RWPE1 (cell line): ENCODE measurements at regions not wholly inside any gene's neighbourhood (a gene's known extent, or its start where the extent isn't known, plus 50 kb on each side); places are given as distances from the start of the nearest gene placed in this dataset.

Source experiments
- CTCF ChIA-PET: fragments of 350-600 bp; sonication (Branson Sonifier 250); formaldehyde crosslinking; extraction: SDS; loops from one replicate; lab custom pipeline; 2021; lab: Yijun Ruan, JAX
- POLR2A ChIA-PET: fragments of 400-600 bp; formaldehyde crosslinking; extraction: SDS; loops from one replicate; lab custom pipeline; 2020; ENCODE audit warnings: antibody characterized with exemption; ENCODE audit not compliant: low non-redundant PET; lab: Yijun Ruan, JAX
- DNase-seq: peaks from one replicate; pipeline ENCODE4 v3.0.0; 2012; ENCODE audit warnings: low spot score
- H3K27ac ChIP-seq: fragments of 450-650 bp; 2 replicates; pipeline ENCODE4 v1.5.1; 2017
- TF ChIP-seq, protein P1 (sequence below): fragments of 450-650 bp; conservative IDR thresholded peaks from 2 replicates; pipeline ENCODE4 v1.5.1; 2017; ENCODE audit warnings: low read depth, mild to moderate bottlenecking

DNA sequence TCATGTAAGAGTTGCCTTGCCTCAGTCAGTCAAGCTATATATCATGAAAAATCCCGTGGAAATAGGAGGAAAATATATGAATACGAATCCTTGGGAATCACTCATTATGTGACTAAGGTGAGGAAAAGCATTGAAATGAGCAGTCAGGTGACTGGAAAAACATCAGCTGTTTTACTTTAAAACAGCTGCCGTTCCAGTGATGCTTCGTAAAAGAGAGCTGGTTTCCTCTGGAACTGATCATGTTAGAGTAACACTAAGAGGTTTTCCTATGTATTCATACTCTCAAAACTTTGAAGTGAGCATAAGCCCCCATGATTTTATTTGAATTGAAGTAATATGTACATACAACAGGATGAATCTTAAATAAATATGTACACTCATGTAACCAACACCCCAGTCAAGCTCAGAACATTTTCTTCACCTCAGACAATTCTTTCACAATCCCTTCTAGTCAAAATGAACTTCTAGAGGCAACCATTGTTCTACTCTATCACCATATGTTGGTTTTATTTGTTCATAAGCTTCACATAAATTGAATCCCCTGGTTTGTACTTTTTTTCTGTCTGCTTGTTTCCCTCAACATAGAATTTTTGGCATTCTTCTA lies 107.7 kb downstream of the SLC25A46 start:
- CTCF ChIA-PET: interaction anchor here (0.7 to 1.2 kb wide), 2 partner anchors 19 to 1317 kb away, joined by 3 to 4 read pairs; no protein-coding TSS in a partner anchor
- no peak overlapping the region for H3K27ac ChIP-seq
- no peak for DNase-seq
- TF ChIP-seq, protein P1, sequence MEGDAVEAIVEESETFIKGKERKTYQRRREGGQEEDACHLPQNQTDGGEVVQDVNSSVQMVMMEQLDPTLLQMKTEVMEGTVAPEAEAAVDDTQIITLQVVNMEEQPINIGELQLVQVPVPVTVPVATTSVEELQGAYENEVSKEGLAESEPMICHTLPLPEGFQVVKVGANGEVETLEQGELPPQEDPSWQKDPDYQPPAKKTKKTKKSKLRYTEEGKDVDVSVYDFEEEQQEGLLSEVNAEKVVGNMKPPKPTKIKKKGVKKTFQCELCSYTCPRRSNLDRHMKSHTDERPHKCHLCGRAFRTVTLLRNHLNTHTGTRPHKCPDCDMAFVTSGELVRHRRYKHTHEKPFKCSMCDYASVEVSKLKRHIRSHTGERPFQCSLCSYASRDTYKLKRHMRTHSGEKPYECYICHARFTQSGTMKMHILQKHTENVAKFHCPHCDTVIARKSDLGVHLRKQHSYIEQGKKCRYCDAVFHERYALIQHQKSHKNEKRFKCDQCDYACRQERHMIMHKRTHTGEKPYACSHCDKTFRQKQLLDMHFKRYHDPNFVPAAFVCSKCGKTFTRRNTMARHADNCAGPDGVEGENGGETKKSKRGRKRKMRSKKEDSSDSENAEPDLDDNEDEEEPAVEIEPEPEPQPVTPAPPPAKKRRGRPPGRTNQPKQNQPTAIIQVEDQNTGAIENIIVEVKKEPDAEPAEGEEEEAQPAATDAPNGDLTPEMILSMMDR: no peak
- POLR2A ChIA-PET: no interaction called here

DNA sequence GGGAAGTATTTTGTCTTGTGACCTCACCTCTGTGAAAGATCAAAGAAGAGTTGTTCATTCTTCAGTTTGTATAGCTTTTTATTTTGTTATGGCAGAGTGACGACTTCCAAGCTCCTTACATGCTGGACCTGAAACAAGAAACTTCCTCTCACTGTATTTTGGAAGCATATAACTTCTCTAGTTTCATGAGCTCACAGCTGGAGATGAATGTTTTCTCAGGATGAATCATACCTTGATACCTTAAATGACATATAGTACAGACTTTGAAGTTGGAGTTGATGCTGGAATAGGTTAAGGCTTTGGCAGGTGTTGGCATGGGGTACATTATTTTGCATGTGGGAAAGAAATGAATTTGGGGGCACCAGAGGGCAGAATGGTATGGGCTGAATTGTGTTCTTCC lies 112.5 kb downstream of the SLC25A46 start:
- H3K27ac ChIP-seq: no peak overlapping the region
- ChIA-PET CTCF (no interaction called here), POLR2A (no interaction called here)
- peak; percentile 20 for DNase-seq
- TF ChIP-seq, protein P1: no peak

- DNase-seq: no peak
- no peak overlapping the region for H3K27ac ChIP-seq
- POLR2A ChIA-PET: no interaction called here
- CTCF ChIA-PET: no interaction called here
- TF ChIP-seq, protein P1: no peak
Observed at GRCh38 chr5:110852053-110852452, 113.2 kb downstream of the SLC25A46 start.

DNA sequence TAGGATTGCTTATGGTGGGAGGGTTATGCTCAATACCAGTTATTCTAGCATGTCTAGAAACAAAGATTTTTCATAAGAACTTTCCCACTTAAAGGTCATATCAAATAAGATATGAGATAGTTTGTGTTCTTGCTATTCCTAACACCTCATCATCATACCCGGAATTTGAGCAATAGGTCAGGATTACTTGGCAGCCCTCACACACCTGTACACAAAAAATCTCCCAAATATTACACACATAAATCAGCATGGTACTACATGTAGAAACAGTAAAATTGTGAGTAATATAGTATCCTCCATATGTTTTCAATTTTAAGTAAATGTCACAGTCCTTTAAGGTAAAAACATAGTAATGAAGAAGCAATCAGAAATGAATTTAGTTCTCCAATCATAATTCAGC lies 113.7 kb downstream of the SLC25A46 start:
- ChIA-PET CTCF (no interaction called here), POLR2A (no interaction called here)

DNA sequence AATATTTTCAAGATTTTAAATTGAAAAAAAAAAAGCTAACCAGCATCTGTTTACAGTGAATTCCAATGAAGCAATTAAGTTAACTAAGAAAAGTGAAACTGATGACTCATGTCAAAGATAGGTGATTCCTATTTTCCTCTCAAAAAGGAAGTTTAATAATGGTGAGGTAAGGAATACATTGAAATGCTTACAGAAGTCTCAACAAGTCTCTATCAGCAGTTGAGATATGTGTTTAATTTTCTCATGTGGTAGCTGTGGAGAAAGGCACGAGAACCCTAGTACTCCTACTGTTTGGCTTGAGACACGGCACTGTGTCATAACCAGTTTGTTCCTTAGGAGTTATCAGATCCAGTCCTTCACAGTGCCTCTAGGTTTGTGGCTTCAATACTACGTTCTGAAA lies 114.5 kb downstream of the SLC25A46 start:
- no peak overlapping the region for H3K27ac ChIP-seq
- CTCF ChIA-PET: interaction anchor here (0.6 kb wide), 1 partner anchor 32 kb away, joined by 9 read pairs; no protein-coding TSS in a partner anchor
- TF ChIP-seq, protein P1: no peak
- DNase-seq: peak; percentile 69
- POLR2A ChIA-PET: no interaction called here

More for the DNA sequence above, 113.7 kb downstream of the SLC25A46 start:
- H3K27ac ChIP-seq: no peak overlapping the region
- no peak for DNase-seq
- TF ChIP-seq, protein P1: no peak

DNA sequence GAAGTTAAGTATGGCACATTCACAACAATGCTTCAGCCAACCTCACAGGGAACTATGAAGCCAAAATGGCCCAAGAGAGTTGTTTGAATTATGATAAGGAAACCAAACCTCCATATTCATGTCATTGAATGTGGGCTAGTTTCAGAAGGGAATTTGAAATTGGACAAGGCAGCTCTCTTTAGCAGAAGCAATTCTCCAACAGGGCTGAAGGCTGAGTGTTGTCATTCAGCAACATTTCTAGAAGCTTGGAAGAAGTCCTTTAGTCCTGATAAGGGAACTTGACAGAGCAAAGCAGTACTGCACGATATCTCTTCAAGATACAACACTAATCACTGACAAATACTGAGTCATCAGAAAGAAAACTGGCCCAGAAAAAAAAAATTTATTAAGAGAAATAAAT lies 115.4 kb downstream of the SLC25A46 start:
- TF ChIP-seq, protein P1: no peak
- POLR2A ChIA-PET: no interaction called here
- no peak for DNase-seq
- CTCF ChIA-PET: interaction anchor here (0.7 kb wide), 1 partner anchor 1373 kb away, joined by 3 read pairs; no protein-coding TSS in a partner anchor
- no peak overlapping the region for H3K27ac ChIP-seq
